TTC549 (cell line): ENCODE measurements at regions not wholly inside any gene's neighbourhood (a gene's known extent, or its start where the extent isn't known, plus 50 kb on each side); places are given as distances from the start of the nearest gene placed in this dataset.
"Not testable (repeated sequence)": the region's sequence is repeated elsewhere in the genome, so short reads cannot be mapped to it uniquely, and the experiment has no call there.

Experiments
- FAIRE-seq: peaks from 2 replicates; lab custom pipeline; 2012; peaks lifted over from hg19 to GRCh38; lab: Jason Lieb, UNC

DNA sequence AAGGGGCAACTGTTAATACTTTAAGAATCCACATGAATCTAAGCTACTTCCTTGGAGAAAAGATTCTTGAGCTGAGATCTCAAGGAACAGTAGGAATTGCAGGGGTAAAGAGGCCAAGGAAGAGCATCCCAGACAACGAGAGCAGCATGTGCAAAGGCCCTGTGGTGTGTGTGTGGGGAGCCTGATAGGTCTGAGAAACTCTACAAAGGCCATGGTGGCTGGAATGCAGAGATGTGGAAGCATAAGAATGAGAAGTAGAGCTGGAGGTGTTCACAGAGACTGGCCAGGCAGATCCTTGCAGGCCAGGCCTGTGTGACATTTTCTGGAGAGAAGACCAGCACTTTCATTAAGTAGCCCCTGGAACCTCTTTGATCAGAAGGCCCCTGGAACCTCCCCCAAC lies 105.8 kb upstream of the GRK3 start:
- FAIRE-seq, result not testable (repeated sequence)

GRCh38 chr22:25460682-25461081 lies 103.8 kb upstream of the GRK3 start:
- not testable (repeated sequence) for FAIRE-seq

- FAIRE-seq, result no peak
These were observed 103.2 kb upstream of the GRK3 start for GRCh38 chr22:25461301-25461700.

GRCh38 chr22:25462474-25463346 lies 101.8 kb upstream of the GRK3 start:
- not testable (repeated sequence) for FAIRE-seq

DNA sequence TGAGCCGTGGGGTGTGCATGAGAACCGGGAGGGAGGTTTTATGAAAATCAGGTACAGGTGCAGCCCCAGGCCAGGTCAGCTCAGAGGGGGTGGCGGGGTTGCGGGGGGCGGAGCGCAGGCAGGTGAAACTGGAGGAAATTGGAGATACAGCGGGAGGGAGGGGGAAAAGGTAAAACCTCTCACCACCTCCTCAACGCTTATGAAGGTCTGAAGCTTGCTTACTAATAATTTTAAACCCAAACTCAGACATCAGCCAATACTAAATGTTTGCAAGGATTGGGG lies 101.2 kb upstream of the GRK3 start:
- not testable (repeated sequence) for FAIRE-seq

DNA sequence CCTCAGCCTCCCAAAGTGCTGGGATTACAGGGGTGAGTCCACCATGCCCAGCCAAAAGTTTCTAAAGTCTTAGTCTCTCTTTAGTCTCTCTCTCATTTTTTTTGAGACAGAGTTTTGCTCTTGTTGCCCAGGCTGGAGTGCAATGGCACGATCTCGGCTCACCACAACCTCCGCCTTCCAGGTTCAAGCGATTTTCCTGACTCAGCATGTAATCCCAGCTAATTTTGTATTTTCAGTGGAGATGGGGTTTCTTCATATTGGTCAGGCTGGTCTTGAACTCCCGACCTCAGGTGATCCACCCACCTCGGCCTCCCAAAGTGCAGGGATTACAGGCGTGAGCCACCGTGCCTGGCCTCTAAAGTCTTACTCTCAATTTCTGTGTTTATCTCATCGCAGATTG lies 100.1 kb upstream of the GRK3 start:
- FAIRE-seq, result not testable (repeated sequence)

DNA sequence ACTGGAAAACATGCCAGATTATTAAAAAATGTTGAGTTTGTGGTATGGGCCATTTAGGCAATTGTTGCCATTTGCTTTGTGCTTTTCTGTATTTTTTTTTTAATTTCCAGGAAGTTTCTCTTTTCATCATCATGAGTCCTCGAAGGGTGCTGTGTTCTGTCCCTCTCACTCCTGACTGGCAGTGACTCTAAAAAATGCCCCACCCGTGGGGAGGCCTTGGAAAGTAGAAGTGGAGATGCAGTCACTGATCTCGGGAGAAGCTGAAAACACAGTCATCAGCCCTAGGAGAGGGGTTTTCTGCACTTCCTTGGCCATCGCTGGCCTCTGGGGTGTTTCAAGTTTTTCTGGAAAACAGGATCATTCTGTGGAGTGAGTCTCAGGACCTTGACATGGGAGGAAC lies 98.5 kb upstream of the GRK3 start:
- no peak for FAIRE-seq

DNA sequence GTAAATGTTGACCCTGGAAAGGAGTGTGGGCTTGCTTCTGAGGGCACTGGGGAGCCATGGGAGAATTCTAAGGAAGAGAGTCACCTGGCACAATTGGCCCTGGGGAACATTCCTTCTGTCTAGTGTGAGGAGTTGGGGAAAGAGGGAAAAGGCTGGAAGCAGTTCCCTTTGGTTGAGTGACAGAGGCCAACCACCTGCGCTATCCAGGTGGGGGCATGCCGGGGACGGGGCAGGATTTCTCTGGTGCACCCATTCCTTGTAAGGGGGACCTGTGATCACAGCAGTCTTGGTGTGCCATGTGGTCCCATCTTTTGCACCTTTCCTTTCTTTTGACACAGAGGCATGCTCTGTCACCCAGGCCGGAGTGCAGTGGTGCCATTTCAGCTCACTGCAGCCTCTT lies 92.1 kb upstream of the GRK3 start:
- no peak for FAIRE-seq

- FAIRE-seq, result no peak
These were observed 89.0 kb upstream of the GRK3 start for GRCh38 chr22:25475257-25476022.

- no peak for FAIRE-seq
These were observed 87.1 kb upstream of the GRK3 start for GRCh38 chr22:25477358-25477757.

DNA sequence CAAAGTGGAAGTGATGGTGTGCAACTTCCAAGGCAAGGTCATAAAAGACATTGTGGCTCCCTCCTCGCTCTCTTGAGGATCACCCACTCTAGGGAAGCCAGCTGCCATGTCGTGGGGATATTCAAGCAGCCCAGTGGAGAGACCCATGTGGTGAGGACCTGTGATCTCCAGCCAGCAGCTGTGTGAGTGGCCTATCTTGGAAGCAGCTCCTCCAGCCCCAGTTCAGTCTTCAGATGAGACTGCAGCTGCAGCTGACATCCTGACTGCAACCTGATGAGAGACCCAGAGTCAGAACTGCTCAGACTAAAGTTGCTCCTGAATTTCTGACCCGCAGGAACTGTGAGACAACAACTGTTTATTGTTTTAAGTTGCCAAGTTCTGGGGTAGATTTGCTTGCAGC lies 86.4 kb upstream of the GRK3 start:
- no peak for FAIRE-seq

- FAIRE-seq, result no peak
These were observed 85.9 kb upstream of the GRK3 start for GRCh38 chr22:25478528-25478927.

DNA sequence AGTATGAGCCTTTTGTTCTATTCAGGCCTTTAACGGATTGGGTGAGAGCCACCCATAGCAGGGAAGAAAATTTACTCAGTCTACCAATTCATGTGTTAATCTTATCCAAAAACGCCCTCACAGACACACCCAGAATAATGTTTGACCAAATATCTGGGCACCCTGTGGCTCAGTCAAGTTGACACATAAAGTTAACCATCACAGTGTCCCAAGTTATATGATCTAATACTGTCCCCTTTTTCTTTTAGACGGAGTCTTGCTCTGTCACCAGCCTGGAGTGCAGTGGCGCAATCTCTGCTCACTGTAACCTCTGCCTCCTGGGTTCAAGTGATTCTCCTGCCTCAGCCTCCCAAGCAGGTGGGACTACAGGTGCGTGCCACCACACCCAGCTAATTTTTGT lies 83.6 kb upstream of the GRK3 start:
- not testable (repeated sequence) for FAIRE-seq

DNA sequence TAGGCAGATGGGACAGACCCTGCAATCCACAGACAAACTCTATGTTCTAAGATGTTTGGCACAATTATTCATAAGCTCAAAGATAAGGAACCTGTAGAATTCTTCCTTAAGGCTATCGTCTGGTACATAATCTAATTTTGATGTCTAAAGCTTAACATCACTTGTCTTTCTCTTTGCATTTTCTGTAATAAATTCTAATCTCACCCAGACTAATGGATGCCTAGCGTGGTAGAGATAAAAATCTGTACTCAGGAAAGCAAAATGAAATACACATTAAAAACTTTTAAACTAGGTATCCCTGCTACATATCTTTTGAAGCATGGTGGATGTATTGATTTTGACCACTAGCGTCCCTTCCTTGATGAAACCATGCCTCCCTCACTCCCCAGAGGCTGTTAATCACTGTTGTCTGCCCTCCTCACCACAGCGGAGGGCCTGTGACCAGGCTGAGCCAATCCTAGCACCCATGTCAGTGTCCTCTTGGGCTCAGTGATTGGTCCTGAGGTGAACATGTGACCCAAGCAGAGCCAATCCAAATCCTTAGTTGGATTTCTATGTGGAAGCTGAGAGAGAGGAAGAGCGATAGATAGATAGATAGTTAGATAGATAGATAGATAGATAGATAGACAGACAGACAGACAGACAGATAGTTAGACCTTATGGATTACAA lies 82.2 kb upstream of the GRK3 start:
- FAIRE-seq, result no peak

- FAIRE-seq, result no peak
These were observed 81.4 kb upstream of the GRK3 start for GRCh38 chr22:25482868-25483639.

DNA sequence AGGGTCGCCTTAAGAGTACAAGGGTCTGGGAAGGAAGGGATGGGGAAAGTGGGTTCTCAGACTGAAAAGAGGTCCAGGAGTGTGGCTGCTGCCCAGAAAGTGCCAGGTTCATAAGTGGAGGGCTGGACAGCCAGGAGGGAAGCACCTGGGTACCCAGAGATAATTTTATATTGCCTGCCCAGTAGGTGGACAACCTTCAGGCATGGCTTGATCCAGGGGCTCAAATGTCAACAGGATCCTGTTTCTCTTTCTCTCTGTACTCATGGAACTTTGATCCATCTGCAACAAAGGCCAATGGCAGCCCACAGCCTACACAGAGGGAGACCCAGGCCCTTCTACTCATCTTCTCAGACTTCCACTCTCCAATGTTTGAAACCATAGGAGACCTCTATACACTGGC lies 80.5 kb upstream of the GRK3 start:
- FAIRE-seq, result no peak

DNA sequence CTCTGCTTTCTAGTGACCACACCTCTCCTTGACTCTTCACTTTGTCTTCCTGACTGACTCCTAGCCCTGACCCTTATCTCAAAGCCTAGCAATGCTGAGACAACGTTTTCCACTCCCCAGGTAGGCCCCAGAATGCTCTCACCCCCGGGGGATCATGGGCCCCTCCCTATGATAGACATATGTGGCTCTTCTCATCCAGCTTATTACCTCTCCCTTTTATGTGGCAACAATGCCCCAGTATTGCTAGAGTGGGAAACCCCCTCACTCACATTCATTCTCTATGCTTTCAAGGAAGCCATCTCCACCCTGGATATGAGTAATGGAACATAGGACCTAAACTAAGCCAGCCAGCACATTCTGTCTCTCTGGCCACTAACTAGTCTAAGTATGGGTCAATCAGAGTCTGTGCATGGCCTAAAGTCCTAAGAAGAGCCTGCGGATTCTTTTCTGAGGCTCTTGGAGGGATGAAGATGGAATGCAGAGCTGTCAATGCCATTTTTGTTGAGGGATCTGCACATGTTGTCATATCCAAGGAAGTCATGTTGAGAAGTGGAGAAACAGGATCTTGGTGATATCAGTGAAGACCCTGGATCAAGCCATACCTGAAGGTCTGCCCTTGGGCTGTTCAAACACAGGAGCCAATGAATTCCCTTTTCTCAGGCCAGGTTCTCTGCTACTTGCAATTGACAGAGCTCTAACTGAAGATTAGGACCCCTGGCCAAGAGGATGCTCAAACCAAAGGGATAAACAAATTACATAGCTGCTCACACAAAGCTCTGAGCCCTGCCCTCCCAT lies 79.8 kb upstream of the GRK3 start:
- no peak for FAIRE-seq

DNA sequence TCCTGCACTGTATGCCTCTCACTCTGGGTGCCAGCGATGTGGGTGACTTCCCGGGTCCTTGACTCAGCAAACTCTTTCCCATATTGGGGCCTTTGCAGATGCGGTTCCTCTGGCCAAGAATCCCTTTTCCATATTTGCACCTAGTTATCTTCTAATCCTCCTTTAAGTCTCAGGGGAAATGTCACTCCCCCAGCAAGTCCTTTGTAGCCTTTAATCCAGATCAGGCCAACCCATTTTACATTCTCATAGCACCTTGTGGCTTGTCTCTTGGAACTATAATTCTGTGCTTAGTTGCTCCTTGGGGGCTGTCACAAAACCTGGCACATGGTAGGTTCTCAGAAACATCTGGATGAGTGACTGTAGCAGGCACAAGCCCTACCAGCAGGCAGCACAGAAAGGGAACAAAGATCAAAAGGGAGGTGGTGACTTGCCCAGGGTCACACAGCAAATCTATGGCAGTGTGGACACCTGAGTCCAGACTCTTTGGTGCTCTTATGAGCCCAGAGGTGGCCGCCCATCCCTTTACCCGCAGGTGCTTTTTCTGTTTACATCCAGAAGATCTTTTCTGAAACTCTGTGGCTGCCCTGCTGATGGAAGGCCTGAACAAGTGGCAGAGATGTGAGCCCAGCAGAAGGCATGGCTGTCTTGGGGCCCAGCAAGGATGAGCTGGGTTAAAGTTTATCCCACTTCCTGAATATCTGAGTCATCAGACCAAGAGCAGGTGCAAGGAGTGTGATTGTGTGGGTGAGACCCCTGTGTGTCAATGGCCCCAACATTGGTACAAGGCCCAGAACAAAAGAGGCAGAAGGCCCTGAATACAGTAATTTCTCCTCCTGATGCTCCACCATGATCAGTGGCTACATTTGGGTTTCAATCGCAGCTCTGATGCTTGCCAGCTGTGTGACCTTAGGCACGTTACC lies 78.6 kb upstream of the GRK3 start:
- no peak for FAIRE-seq

- no peak for FAIRE-seq
These were observed 77.0 kb upstream of the GRK3 start for GRCh38 chr22:25487508-25487907.

DNA sequence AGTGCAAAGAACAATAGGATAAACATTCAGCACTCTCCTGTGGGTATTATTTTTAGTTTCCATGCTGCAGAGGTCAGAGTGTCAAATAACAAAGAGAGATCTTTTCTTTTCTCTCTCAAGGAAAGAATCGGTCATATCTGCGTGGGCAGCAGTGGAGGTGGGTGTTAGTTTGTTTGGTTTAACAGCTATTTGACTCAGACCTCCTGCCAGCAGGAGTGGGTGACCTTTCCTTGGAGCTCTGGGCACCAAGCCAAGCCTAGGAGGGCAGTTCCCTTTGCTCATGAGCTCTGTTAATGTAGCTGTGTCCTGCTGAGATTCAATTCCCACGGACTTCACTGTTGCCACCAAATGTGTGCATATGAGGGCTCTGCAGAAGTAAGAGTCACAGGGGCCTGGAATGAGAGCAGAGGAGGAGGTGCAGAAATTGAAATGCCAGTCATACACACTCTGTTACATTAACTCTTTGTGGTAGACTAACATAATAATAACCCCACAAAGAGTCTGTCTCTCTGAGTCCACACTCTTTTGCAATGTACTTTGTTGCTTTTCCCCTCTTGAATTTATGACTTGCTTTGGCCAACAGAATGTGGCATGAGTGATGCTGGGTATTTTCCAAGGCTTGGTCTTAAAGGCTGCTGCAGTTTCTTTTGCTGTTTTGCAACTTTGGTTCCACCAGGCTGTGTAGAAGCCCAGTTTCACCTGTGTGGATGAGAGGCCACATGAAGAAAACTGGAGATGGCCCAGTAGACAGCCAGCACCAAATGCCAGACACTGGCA lies 76.0 kb upstream of the GRK3 start:
- FAIRE-seq, result no peak
